Superior temporal gyrus (tissue), 1 donor: ENCODE measurements at regions not wholly inside any gene's neighbourhood (a gene's known extent, or its start where the extent isn't known, plus 50 kb on each side); places are given as distances from the start of the nearest gene placed in this dataset.

ENCODE experiments used
- DNase-seq: peaks from one replicate; pipeline ENCODE4 v3.0.0-alpha.2; 2016; ENCODE audit errors: extremely low spot score

DNA sequence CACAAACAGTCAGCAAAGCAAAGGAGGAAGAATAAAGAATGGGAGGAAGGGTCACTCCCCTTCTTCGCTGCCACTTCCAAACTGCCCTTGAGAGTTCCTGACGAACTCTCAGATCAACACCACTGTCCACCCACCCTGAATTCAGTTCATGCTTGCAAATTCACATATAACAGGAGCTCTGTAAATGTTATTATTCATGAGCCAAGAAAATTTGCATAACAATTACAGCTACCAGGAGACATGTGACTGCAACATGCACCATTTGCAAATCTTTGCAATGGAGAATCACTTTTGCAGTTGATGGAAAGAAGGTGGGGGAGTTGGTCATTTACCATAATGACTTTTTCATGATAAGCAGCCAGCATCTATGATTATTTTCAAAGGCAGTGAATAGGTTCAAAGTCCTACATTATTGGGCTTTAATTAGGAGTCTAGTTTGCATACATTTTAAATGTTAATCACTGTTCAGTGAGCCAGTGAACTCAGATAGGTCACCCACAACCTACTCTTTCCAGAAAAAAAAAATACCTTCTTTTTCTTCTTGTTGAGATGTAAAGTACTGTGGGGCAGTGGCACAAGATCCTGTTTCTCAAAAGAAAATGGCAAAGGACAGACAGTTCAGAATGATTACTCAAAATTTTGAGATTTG lies 149.7 kb downstream of the CAAP1 start:
- no peak for DNase-seq

DNA sequence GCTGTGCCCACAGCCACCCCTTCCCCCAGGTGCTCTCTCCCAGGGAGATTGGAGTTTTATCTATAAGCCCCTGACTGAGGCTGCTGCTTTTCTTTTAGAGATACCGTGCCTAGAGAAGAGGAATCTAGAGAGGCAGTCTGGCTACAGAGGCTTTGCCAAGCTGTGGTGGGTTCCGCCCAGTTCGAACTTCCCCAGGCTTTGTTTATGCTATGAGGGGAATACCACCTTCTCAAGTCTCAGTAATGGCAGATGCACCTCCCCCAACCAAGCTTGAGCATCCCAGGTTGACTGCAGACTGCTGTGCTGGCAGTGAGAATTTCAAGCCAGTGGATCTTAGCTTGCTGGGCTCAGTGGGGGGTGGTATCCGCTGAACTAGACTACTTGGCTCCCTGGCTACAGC lies 157.4 kb downstream of the CAAP1 start:
- no peak for DNase-seq

GRCh38 chr9:26729187-26729586 lies 163.4 kb downstream of the CAAP1 start:
- DNase-seq: no peak

DNA sequence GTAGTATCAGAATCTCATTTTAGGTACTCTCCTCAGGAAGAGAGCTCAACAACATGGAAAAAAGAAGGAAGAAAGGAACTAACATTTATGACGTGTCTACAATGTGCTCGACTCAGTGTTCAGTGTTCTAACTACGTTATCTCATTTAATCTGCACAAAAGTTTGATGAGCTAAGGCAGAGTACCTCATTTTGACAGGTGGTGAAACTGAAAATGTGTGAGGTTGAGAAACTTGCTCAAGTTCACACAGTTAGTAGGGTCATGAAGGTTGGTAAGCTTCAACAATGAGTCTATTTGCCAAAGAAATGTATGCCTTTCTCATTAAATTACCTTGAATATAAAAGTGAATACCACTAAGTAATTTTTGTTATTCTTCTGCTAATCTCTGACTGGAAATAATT lies 165.1 kb downstream of the CAAP1 start:
- no peak for DNase-seq

DNA sequence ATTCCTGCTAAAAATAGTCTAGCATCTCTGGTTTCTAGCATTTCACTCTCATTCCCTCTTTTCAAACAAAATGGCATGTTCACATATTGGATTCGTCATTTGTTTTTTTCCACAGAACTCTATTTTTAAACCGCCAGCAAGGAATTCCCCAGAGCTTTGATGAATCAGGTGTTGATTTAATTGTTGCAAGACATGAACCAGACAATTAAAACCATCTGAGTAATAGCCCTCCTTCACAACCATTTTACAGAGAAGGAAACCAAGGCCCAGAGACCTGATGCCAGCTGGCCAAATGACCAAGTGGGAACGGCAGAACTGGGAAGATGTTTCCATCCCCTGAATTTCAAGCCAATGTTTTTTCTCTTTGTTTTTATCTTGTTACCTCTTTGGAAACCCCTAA lies 167.0 kb downstream of the CAAP1 start:
- DNase-seq: no peak

DNA sequence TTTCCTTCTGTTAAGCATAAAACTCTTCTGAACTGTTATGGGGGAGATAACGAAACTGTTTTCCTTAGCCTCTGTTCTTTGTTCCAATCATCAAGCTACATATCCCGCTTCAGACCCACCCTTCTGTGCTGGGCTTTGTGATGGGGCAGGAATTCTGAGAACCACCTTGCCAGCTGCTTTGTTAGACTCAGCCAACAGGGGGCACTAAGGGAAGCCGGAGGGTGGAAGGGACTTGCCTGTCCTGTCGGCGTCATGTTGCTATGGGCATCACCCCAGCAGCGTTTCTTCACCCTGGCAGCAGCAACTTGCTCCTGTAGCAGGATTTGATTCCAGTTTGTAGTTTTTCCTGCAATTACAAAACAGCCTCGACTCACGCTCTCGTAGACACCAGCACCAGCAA lies 169.1 kb downstream of the CAAP1 start:
- no peak for DNase-seq

DNA sequence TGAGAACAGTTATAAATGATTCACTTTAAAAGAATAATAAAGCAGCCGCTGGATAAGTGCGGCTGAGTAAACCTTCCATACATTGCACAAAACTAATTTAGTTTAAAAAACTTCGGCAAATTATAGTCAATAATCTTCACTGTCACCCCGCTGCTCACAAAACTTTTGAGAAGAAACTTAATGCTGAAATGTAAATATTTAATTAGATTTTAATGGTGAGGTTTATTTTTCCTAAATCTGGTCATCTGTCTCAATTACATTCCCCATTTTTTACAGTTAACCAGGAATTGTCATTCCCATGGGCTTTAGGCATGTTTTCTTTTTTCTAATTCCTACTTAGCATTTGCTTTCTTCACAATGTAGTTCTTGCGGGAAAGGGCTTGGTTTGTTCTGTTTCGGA lies 169.8 kb downstream of the CAAP1 start:
- no peak for DNase-seq

DNA sequence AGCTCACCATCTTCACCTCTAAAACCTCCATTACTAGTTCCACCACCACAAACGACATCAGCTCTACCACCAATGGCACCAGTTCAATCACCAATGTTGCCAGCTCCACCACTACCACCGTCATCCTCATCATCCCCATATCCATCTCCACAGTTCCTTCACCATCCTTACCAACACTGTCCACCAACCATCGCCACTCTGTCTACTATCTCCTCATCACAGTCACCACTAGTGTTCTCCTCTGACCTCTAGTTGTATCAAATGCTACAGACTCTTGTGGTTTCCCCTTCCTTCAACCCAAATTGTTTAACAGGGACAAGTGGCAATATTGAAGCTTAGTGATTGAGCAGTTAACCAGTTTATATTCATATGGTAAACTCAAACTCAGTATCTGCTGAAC lies 182.6 kb downstream of the CAAP1 start:
- no peak for DNase-seq

DNA sequence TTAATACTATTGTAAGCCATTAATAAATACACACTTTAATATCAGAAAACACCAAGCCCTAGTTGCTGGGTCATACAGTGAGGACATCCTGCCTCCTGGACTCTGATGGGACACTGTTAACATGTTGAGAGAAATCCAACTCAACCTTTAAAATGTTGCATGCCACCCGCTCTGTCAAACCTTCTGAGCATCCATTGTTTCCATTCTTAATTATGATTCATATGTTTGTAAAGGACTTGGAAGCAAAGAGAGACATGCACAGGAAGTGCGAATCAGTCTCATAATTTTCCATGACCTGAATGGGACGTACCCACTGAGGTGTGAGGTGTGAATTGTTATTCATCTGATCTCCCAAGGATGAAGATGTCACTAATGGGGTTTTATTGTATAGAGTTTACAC lies 186.4 kb downstream of the CAAP1 start:
- no peak for DNase-seq

DNA sequence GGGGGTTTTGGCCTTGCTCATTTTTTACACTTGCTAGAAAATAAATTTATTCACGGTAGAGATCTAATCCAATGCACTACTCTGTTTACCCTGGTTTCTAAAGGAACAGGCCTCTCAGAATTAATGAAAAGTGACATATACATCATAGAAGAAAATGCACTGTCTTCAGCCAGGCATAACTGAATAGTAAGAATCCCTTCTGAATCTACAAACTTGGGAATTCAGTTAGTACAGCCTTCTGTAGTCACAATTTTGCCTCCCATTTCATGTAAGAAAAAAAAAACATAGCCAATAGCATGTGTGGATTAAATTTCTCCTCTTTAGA lies 197.3 kb downstream of the CAAP1 start:
- DNase-seq: no peak

DNA sequence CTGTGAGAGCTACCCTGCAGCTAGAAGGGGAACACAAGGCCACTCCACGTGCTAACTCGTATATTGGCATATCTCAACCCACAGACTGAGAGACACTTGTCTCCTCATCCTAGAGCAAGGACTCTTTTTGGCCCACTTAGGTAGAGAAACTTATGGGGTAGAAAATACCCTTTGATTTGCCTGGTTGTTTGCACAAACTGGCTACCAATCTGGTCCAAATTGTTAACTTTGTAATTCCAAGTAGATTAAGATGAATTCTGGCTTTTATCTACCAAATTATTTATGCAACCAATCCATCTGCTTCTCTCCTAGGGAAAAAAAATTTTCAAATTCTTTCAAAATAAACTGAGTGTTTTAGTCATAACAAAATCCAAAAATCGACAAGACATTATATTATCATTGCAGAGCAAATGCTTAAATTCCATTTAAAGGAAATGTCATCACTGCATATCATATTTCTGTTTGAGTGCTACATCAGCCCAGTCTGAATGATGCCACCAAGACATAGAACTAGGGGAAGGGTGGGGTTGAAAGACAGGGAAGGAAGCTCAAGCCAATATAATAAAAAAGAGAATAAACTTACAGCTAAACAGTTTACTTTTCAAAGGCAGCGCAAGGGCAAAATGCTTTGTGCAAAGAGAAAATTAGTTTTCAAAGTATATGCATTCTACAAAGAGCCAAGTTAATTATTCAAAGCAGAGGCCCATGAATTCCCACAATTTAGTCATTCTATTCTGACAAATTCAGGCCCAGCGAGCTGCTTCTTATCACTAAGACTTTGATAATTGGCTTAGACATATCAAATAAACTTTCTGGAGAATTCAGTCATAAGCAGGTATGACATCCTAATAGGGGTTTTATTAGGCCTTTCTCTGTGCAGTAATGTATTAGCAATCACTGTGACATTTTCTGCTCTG lies 198.0 kb downstream of the CAAP1 start:
- no peak for DNase-seq

GRCh38 chr9:26689041-26689440 lies 203.6 kb downstream of the CAAP1 start:
- DNase-seq: no peak

GRCh38 chr9:26687421-26687820 lies 205.2 kb downstream of the CAAP1 start:
- no peak for DNase-seq

GRCh38 chr9:26685818-26686217 lies 206.8 kb downstream of the CAAP1 start:
- no peak for DNase-seq

- DNase-seq: no peak
These were observed 208.6 kb downstream of the CAAP1 start for GRCh38 chr9:26684029-26684428.

GRCh38 chr9:26682796-26683496 lies 209.7 kb downstream of the CAAP1 start:
- no peak for DNase-seq

DNA sequence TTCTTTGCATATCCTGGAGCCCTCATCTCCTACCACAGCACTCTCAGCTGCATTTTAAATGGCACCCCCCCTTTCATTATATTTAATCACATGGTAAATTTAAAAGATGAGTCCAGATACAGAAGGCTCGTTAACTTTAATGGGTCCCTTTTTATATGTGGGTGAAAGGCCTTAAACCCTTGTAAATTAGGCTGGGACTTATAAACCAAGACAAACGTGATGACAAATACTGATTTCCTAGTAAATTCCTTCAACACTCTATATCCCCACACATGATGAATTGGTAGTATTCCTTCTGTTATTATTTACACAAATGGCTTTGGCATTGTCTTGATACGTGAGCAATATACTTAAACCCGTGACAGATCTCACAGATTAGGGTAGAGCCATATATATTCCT lies 210.6 kb downstream of the CAAP1 start:
- no peak for DNase-seq

DNA sequence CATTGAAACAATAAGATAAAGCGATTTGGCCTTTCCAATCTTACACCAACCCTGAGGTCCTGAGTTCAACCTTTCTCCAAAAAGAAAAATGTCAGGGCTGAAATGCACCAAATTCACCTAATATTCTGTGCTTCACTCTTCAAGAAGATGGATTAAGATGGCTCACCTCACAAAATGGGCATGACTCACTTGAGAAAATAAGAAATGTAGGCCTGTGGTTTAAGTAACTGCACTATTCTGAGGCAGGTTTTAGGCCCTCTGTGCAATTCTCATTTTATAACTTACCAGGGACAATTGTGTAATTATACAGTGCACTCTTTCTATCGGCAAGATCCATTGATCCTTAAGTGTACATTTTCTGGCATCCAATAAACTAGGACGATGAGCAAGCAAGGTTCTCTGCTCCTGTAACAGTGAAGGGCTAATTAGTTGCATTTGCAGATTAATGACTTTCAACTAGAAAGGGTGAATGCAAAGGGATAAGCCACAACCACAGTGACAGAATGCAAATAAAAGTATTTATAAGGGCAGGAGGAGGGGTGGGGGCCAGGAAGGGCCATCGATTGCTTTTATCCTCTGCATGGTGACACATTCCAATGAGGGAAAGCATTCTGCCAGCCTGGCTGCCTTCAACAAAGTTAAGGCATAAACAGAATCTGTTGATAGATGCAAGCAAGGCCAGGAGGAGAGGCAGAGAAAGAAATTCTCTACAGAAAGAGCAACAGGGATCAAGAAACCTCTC lies 214.5 kb downstream of the CAAP1 start:
- DNase-seq: no peak

GRCh38 chr9:26675035-26675434 lies 217.6 kb downstream of the CAAP1 start:
- no peak for DNase-seq

DNA sequence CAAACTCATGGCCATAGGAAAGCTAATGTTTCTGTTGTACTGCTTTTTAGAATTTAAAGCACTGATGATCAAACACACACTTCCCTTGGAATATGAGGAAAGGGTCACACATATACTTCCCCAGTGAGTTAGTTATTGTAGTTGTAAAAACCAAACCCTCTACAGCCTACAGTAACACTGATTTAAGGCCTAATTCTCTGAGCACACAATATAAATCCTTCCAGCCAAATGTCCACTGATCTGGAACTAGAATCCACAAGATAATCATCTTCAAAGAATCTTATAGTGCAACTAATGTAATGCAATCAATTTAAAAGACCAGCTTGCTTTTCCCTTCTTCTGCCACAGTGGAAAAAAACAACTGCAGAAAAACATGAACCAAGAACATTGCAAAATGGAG lies 219.3 kb downstream of the CAAP1 start:
- DNase-seq: no peak

DNA sequence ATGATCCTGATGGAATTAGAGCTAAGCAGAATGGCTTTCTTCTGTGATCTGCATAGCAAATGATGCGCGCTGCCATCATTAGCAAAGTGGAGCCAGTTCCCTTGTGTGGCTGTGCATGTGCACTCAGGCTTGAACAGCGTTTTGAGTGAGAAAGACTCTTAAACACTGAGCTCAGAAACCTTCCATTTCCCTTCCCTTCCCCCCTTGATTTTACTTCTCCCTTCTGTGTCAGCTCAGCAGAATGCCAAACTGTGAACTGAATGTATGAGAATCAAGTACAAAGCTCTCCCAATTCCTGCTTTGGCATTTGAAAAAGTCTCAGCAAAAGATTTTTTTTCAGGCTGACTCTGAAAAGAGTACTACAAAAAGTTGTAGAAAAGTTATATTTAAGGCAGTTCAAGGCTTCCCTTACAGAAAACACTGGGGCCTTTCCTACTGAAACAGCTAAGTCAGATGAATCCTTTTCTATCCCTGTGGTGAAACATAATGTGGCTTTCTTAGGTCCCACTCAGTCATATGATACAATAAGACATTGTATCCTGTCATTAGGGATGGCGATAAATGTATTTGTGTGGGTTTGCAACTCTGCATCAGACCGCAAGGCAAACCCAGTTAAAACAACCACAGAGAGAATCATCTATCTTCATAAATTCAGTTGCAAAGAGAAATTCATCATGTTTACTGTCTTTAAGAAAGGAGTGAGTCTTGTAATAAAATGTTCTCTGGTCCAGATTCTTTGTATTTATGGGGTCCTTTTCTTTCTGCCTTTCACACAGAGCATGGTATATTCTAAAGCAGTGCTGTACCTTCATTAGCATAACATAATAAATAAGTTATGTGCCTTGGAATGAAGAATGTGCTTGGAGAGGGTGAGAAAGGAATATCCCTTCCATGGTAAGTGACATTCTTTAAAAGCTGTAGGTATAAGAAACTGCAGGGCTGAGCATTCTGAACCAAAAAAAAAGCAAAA lies 222.6 kb downstream of the CAAP1 start:
- DNase-seq: no peak
